H9 (cell line): ENCODE measurements at regions not wholly inside any gene's neighbourhood (a gene's known extent, or its start where the extent isn't known, plus 50 kb on each side); places are given as distances from the start of the nearest gene placed in this dataset.

Source experiments
- DNase-seq: peaks from one replicate; pipeline ENCODE4 v3.0.0-alpha.2; 2017
- H2AFZ ChIP-seq: one replicate; pipeline ENCODE4 v1.6.1; 2013; ENCODE audit warnings: mild to moderate bottlenecking, low read length, control low read depth, moderate library complexity
- H2AK5ac ChIP-seq: 2 replicates; pipeline ENCODE4 v1.6.1; 2013; ENCODE audit warnings: low read length, control low read depth, mixed read lengths; ENCODE audit not compliant: insufficient read length
- H2BK120ac ChIP-seq: one replicate; pipeline ENCODE4 v1.6.1; 2013; ENCODE audit warnings: low read depth, mild to moderate bottlenecking, low read length, control low read depth, inconsistent platforms; ENCODE audit not compliant: poor library complexity, severe bottlenecking
- H2BK12ac ChIP-seq: 2 replicates; pipeline ENCODE4 v1.6.1; 2013; ENCODE audit warnings: low read length, control low read depth, mixed read lengths, low read depth; ENCODE audit not compliant: insufficient read length
- H2BK15ac ChIP-seq: 2 replicates; pipeline ENCODE4 v1.6.1; 2013; ENCODE audit warnings: low read depth, low read length, control low read depth
- H2BK20ac ChIP-seq: one replicate; pipeline ENCODE4 v1.6.1; 2013; ENCODE audit warnings: low read depth, mild to moderate bottlenecking, low read length, control low read depth, inconsistent platforms; ENCODE audit not compliant: poor library complexity, severe bottlenecking
- H2BK5ac ChIP-seq: 2 replicates; pipeline ENCODE4 v1.6.1; 2013; ENCODE audit warnings: low read length, control low read depth, mixed read lengths; ENCODE audit not compliant: insufficient read length
- H3K14ac ChIP-seq: 2 replicates; pipeline ENCODE4 v1.6.1; 2013; ENCODE audit warnings: low read length, control low read depth; ENCODE audit not compliant: insufficient read depth
- H3K18ac ChIP-seq: 2 replicates; pipeline ENCODE4 v1.6.1; 2013; ENCODE audit warnings: low read depth, mild to moderate bottlenecking, mixed read lengths, low read length, control low read depth; ENCODE audit not compliant: insufficient read length
- H3K23ac ChIP-seq: 2 replicates; pipeline ENCODE4 v1.6.1; 2013; ENCODE audit warnings: low read length, control low read depth, mixed read lengths, low read depth; ENCODE audit not compliant: insufficient read length
- H3K23me2 ChIP-seq: 2 replicates; pipeline ENCODE4 v1.6.1; 2013; ENCODE audit warnings: low read depth, mild to moderate bottlenecking, mixed read lengths, low read length, control low read depth; ENCODE audit not compliant: insufficient read length, poor library complexity, severe bottlenecking
- H3K27ac ChIP-seq: 2 replicates; pipeline ENCODE4 v1.5.1; 2013; ENCODE audit warnings: low read length, control low read depth, mixed read lengths, low read depth; ENCODE audit not compliant: insufficient read length
- H3K27me3 ChIP-seq: 2 replicates; pipeline ENCODE4 v1.6.1; 2013; ENCODE audit warnings: low read length, control low read depth, inconsistent platforms; ENCODE audit not compliant: insufficient read depth
- H3K4ac ChIP-seq: 2 replicates; pipeline ENCODE4 v1.6.1; 2013; ENCODE audit warnings: low read depth, mild to moderate bottlenecking, control low read depth, inconsistent platforms, low read length, moderate library complexity
- H3K4me1 ChIP-seq: 2 replicates; pipeline ENCODE4 v1.6.1; 2013; ENCODE audit warnings: low read length, control low read depth, inconsistent platforms; ENCODE audit not compliant: insufficient read depth
- H3K4me2 ChIP-seq: 2 replicates; pipeline ENCODE4 v1.6.1; 2013; ENCODE audit warnings: low read length, control low read depth, mixed read lengths; ENCODE audit not compliant: insufficient read length, insufficient read depth
- H3K56ac ChIP-seq: 2 replicates; pipeline ENCODE4 v1.6.1; 2013; ENCODE audit warnings: low read depth, mild to moderate bottlenecking, mixed read lengths, low read length, control low read depth; ENCODE audit not compliant: insufficient read length
- H3K79me1 ChIP-seq: 2 replicates; pipeline ENCODE4 v1.6.1; 2013; ENCODE audit warnings: low read depth, mild to moderate bottlenecking, moderate library complexity, low read length, control low read depth, inconsistent platforms; ENCODE audit not compliant: insufficient read depth, poor library complexity, severe bottlenecking
- H3K79me2 ChIP-seq: 2 replicates; pipeline ENCODE4 v1.6.1; 2013; ENCODE audit warnings: low read length, control low read depth, inconsistent platforms; ENCODE audit not compliant: insufficient read depth
- H3K9ac ChIP-seq: 2 replicates; pipeline ENCODE4 v1.6.1; 2013; ENCODE audit warnings: low read length, control low read depth, mixed read lengths; ENCODE audit not compliant: insufficient read length; ENCODE audit errors: extremely low read depth
- H3K9me3 ChIP-seq: one replicate; pipeline ENCODE4 v1.6.1; 2013; ENCODE audit warnings: low read depth, low read length, inconsistent platforms; ENCODE audit not compliant: control insufficient read depth
- H3T11ph ChIP-seq: one replicate; pipeline ENCODE4 v1.6.1; 2013; ENCODE audit warnings: mild to moderate bottlenecking, low read length, control low read depth, inconsistent platforms
- H4K20me1 ChIP-seq: one replicate; pipeline ENCODE4 v1.6.1; 2013; ENCODE audit not compliant: control insufficient read depth, insufficient read length, insufficient read depth
- H4K5ac ChIP-seq: 2 replicates; pipeline ENCODE4 v1.6.1; 2013; ENCODE audit warnings: low read depth, mild to moderate bottlenecking, mixed read lengths, low read length, control low read depth; ENCODE audit not compliant: insufficient read length
- H4K8ac ChIP-seq: replicated peaks from 2 replicates; pipeline ENCODE4 v1.6.1; 2013; ENCODE audit warnings: low read length, control low read depth, mixed read lengths, low read depth; ENCODE audit not compliant: insufficient read length
- H4K91ac ChIP-seq: 2 replicates; pipeline ENCODE4 v1.6.1; 2013; ENCODE audit warnings: low read depth, mild to moderate bottlenecking, moderate library complexity, mixed read lengths, low read length, control low read depth; ENCODE audit not compliant: insufficient read length
- H3K27ac Mint-ChIP-seq, 3 experiments: 2 replicates in 2 of 3; 3 replicates in 1 of 3; pipeline ENCODE4 v1.8.0; 2020 to 2021; ENCODE audit warnings: mixed read lengths in 3 of 3, mild to moderate bottlenecking in 1 of 3, moderate library complexity in 1 of 3
- H3K27me3 Mint-ChIP-seq: 2 replicates; pipeline ENCODE4 v1.8.0; 2021; ENCODE audit warnings: low read depth, mild to moderate bottlenecking, moderate library complexity, mixed read lengths
- H3K36me3 Mint-ChIP-seq, 3 experiments: 2 replicates in 2 of 3; 3 replicates in 1 of 3; pipeline ENCODE4 v1.8.0; 2020 to 2021; ENCODE audit warnings: low read depth in 3 of 3, mixed read lengths in 3 of 3; ENCODE audit not compliant: insufficient read depth in 1 of 3
- H3K4me1 Mint-ChIP-seq, 2 experiments: 2 replicates each; pipeline ENCODE4 v1.8.0; 2020; ENCODE audit warnings: mixed read lengths in 2 of 2
- H3K4me3 Mint-ChIP-seq, 2 experiments: 2 replicates in 1 of 2; 3 replicates in 1 of 2; pipeline ENCODE4 v1.8.0; 2020 to 2021; ENCODE audit warnings: mild to moderate bottlenecking in 2 of 2, mixed read lengths in 2 of 2, moderate library complexity in 1 of 2
- H3K9me3 Mint-ChIP-seq, 2 experiments: 2 replicates in 1 of 2; 3 replicates in 1 of 2; pipeline ENCODE4 v1.8.0; 2020; ENCODE audit warnings: mild to moderate bottlenecking in 2 of 2, mixed read lengths in 2 of 2, moderate library complexity in 1 of 2
- WGBS: extraction: QIAGEN DNeasy Blood & Tissue Kit; methylation state at CpG from one replicate; pipeline ENCODE4 v1.1.7; 2013; ENCODE audit warnings: missing lambda C conversion rate, low lambda C conversion rate, mixed read lengths; ENCODE audit not compliant: insufficient read length; ENCODE audit errors: extremely low coverage; 5-methylcytosine and 5-hydroxymethylcytosine counted together
- TF ChIP-seq, protein P1 (sequence below): fragments of 200-600 bp; sonication (generic); conservative IDR thresholded peaks from 3 replicates; pipeline ENCODE4 v1.8.0; 2021; ENCODE audit warnings: antibody characterized with exemption, mild to moderate bottlenecking

DNA sequence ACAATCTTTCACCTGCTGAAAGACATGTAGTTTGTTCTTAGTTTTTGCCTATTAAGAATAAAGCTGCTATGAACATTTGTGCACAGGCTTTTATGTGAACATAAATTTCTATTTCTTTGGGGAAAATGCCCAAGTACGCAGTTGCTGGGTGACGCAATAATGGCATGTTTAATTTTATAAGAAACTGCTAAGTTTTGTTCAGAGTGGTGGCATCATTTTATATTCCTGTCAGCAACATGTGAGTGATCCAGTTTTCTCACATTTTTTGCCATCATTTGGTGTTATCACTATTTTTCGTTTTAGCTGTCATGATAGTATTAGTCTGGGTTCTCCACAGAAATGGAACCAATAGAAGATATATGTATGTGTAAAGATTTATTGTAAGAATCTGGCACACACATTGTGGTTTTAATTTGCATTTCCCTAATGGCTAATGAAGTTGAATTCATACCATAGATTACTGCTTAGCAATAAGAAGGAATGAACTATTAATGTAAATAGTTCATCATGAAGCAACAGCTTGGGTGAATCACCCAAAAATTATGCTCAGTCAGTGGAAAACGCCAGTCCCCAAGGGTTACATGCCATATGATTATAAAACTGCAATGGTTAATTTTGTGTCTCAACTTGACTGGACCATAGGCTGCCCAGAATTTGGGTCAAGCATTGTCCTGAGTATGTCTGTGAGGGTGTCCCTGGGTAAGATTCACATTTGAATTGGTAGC is 358.6 kb downstream of the MSX2 start:
- Histone ChIP-seq H2BK15ac (no peak overlapping the region), H3K9me3 (no peaks in the 10 kb centered on the region), H3K14ac (no peak overlapping the region), H3K18ac (no peak overlapping the region), H2AK5ac (no peak overlapping the region), H4K8ac (no peak overlapping the region), H2BK12ac (no peak overlapping the region), H3K23me2 (no peaks in the 10 kb centered on the region), H2BK120ac (no peak overlapping the region), H4K5ac (no peak overlapping the region), H3K4me1 (no peaks in the 10 kb centered on the region), H3K27ac (no peak overlapping the region), H3K56ac (no peak overlapping the region), H3K4me2 (no peak overlapping the region), H4K91ac (no peak overlapping the region), H2AFZ (no peak overlapping the region), H4K20me1 (no peaks in the 10 kb centered on the region), H3K4ac (no peak overlapping the region), H3T11ph (no peak overlapping the region), H3K27me3 (no peaks in the 10 kb centered on the region), H3K79me1 (no peaks in the 10 kb centered on the region), H2BK20ac (no peak overlapping the region), H3K9ac (no peak overlapping the region), H2BK5ac (no peak overlapping the region), H3K23ac (no peak overlapping the region), H3K79me2 (no peaks in the 10 kb centered on the region)
- no peak overlapping the region for H3K4me3 Mint-ChIP-seq
- no peaks in the 10 kb centered on the region for H3K4me1 Mint-ChIP-seq
- DNase-seq: no peak
- TF ChIP-seq, protein P1, sequence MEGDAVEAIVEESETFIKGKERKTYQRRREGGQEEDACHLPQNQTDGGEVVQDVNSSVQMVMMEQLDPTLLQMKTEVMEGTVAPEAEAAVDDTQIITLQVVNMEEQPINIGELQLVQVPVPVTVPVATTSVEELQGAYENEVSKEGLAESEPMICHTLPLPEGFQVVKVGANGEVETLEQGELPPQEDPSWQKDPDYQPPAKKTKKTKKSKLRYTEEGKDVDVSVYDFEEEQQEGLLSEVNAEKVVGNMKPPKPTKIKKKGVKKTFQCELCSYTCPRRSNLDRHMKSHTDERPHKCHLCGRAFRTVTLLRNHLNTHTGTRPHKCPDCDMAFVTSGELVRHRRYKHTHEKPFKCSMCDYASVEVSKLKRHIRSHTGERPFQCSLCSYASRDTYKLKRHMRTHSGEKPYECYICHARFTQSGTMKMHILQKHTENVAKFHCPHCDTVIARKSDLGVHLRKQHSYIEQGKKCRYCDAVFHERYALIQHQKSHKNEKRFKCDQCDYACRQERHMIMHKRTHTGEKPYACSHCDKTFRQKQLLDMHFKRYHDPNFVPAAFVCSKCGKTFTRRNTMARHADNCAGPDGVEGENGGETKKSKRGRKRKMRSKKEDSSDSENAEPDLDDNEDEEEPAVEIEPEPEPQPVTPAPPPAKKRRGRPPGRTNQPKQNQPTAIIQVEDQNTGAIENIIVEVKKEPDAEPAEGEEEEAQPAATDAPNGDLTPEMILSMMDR: no peak
- peaks cover 4% of the 10 kb centered on the region; the same call in 1 of the 2 replicates for H3K27me3 Mint-ChIP-seq
- H3K36me3 Mint-ChIP-seq: no peaks in the 10 kb centered on the region
- no peak overlapping the region for H3K27ac Mint-ChIP-seq
- no peaks in the 10 kb centered on the region for H3K9me3 Mint-ChIP-seq
- WGBS: no CpG with 5 or more reads among the region's 4 CpGs
